GM12872 (cell line): ENCODE measurements at regions not wholly inside any gene's neighbourhood (a gene's known extent, or its start where the extent isn't known, plus 50 kb on each side); places are given as distances from the start of the nearest gene placed in this dataset.

Experiments
- TF ChIP-seq, protein P1 (sequence below): IDR thresholded peaks from 3 replicates; pipeline ENCODE4 v1.5.1; 2011; ENCODE audit warnings: low read depth, mild to moderate bottlenecking, low read length, moderate library complexity; ENCODE audit not compliant: insufficient read depth

DNA sequence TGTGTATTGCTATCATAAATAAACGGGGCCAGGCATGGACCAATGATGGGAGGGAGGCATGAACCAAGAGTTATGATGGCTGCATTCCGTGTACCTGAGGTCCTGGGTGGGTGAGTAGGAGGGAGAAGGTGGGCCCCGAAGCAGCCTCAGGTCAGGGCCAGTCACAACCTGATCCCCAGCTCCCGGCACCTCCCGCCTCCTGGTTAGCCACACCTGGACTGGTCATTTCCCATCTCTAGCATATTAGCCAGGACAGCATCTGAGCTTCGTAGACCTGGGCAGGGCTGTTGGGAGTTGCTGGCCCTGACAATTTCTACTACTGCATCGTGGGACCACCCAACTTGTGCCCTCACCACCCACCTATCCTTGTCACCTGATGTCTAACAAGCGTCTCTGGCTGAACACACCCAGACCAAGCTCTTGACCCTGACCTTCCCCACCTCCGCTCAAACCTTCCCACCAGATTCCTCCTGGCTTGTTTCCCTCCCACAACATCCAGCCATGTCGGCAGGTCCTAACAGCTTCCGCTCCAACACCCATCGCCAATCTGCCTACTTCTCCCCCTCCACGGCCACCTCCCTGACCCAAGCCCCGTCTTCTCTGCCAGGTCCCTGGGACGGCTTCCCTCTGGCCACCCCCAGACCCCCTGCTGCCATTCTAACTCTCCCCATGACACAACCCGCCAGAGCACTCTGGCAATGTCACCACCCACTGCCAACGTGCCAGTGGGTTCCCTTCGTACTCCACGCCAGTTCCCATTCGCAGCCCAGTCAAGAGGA is 133.8 kb upstream of the IQSEC1 start:
- TF ChIP-seq, protein P1, sequence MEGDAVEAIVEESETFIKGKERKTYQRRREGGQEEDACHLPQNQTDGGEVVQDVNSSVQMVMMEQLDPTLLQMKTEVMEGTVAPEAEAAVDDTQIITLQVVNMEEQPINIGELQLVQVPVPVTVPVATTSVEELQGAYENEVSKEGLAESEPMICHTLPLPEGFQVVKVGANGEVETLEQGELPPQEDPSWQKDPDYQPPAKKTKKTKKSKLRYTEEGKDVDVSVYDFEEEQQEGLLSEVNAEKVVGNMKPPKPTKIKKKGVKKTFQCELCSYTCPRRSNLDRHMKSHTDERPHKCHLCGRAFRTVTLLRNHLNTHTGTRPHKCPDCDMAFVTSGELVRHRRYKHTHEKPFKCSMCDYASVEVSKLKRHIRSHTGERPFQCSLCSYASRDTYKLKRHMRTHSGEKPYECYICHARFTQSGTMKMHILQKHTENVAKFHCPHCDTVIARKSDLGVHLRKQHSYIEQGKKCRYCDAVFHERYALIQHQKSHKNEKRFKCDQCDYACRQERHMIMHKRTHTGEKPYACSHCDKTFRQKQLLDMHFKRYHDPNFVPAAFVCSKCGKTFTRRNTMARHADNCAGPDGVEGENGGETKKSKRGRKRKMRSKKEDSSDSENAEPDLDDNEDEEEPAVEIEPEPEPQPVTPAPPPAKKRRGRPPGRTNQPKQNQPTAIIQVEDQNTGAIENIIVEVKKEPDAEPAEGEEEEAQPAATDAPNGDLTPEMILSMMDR = no peak

GRCh38 chr3:13205567-13206143 is 132.4 kb upstream of the IQSEC1 start:
- TF ChIP-seq, protein P1 = no peak

DNA sequence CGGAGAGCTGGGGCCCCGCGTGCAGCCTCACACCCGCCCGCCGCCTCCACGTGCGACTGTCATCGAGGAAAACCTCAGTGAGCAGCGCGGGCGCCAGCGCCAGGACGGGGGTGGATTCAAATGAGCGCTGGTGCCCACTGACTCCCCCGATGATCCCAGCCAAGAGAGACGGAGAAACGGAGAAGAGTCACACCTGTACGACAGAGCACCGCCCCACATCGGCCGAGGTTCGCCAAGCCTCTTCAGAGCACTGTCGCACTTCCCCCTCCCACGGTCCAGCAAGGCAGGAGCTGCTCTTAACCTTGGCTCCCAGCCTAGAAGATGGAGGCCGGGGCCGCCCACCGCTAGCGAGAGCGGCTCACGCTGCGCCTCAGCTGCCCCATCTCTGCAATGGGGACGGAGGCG is 130.9 kb upstream of the IQSEC1 start:
- TF ChIP-seq, protein P1 = no peak

DNA sequence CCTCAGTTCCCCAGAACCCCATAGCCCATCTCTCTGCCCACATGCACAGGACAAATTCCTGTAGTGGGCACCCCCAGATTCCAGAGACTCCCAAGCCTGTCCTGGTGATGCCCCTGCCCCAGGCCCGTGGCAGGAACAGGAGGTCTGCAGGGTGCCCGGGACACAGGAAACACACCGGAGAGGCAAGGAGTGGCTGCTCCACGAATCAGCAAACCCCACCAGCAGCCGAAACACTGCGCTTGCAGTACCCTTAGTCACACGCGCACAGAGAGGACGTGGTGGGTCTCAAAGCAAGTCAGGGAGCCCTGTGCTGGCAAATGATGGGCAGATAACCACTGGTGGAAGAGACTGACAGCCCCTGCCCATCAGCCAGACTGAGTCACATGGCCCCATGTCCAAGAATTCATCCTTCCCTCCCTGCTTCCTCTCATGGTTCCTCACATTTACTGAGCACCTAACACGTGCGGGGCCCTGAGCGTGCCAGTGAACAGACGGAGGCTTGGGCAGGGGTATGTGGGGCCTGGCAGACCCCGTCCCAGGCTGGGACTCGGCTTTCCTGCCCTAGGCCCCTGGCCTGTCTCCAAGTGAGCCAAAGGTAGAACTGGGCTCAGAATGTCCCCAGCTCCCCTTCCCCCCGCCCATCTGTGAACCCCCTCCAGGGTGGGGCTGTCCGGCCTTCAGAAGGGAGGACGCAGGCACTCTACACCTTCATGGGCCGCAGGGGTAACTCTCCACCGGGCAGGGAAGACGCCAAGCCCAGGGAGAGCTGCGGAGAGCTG is 130.4 kb upstream of the IQSEC1 start:
- TF ChIP-seq, protein P1 = no peak

DNA sequence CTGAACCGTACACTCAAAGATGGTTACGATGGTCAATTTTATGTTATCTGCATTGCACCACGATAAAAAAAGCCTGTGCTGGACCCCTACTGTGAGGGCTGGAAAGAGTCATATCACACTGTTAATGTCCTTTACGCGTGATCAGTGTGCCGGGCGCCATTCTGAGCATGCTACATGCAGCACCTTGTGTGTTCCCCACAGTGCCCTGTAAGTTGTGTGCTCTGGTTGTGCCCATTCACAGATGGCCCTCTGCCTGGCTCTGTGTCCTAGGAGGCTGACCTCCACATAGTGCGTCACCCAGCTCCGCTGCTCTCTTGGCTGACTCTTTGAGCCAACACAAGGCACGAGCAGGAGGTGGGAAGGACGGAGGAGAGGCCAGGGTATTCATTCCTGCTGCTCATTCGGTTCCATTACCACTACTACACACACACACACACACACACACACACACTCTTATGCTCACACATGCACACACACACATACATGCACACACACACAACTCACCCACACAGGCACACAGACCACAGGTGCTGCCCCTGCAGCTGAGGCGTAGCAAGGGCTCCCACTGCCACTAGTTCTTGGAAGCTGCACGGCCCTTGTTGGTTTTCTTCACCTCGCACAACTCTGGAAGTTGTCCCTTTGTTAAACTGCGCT is 129.6 kb upstream of the IQSEC1 start:
- TF ChIP-seq, protein P1 = no peak

- TF ChIP-seq, protein P1 = no peak
Measured at GRCh38 chr3:13201851-13202250, 128.6 kb upstream of the IQSEC1 start.

DNA sequence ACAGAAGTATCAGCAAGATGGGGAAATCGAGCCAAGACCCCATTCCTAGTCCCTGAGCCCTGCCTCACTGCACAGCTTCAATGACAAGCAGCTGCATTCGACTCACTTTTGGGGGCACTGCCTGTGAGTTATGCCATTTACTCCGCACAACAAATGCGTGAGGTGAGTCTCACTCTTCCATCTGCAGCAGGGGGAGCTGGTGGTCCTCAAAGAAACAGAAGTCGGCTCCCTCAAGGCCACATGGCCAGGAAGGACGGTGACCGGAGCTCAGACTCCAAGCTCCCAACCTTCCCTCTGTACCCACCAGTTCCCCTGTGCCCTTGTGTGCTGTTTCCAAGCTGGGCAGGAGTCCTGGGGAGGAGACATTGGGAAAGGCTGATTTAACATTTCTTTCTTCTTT is 127.7 kb upstream of the IQSEC1 start:
- TF ChIP-seq, protein P1 = peak; percentile 37; the same call in 1 of the 3 replicates
